ENCODE measurements at regions not wholly inside any gene's neighbourhood (a gene's known extent, or its start where the extent isn't known, plus 50 kb on each side); places are given as distances from the start of the nearest gene placed in this dataset.

GRCh38 chr19:33960566-33960965, 163.9 kb downstream of the KCTD15 start:
- SMC1A ChIA-PET (ENCODE audit: uncharacterized antibody, unreplicated experiment), result no interaction called here
- BruUV-seq (replicated peaks), result no TSS peak

GRCh38 chr19:33962161-33962560, 165.5 kb downstream of the KCTD15 start:
- intact Hi-C loops (cut with micrococcal nuclease; ENCODE audit: unreplicated experiment) (no loop called here), in situ Hi-C loops (cut with MboI) (no loop called here)
- RAD21 ChIA-PET (ENCODE audit: unreplicated experiment), result no interaction called here
- no peak overlapping the region for H3K27ac ChIP-seq (ENCODE audit: control insufficient read depth, insufficient read depth)
- 20% methylated on average over 2 of the region's 2 CpGs for WGBS (ENCODE audit: insufficient coverage, insufficient replicate concordance, low lambda C conversion rate, missing lambda C conversion rate)
- SMC1A ChIA-PET (ENCODE audit: uncharacterized antibody, unreplicated experiment), result no interaction called here
- FAIRE-seq (no peak), DNase-seq (ENCODE audit: low read depth, low spot score) (no peak), ATAC-seq (no peak)
- no TSS peak for BruUV-seq (replicated peaks)
- no peaks in the 10 kb centered on the region for H3K79me2 ChIP-seq (ENCODE audit: control insufficient read depth, insufficient read depth, low read length)
- no peak overlapping the region for H2AFZ ChIP-seq (ENCODE audit: control insufficient read depth, low read depth, low read length)
- no peaks in the 10 kb centered on the region for H4K20me1 ChIP-seq (ENCODE audit: control insufficient read depth, insufficient read depth)
- H3K4me3 ChIP-seq, result no peak overlapping the region
- no peaks in the 10 kb centered on the region for H3K36me3 ChIP-seq (ENCODE audit: control insufficient read depth in 2 of 2, insufficient read depth in 2 of 2, low read length in 1 of 2)
- no peaks in the 10 kb centered on the region for H3K4me1 ChIP-seq (ENCODE audit: control insufficient read depth, insufficient read depth, low read length)
- H3K9ac ChIP-seq (ENCODE audit: control insufficient read depth, insufficient read depth, low read length), result no peak overlapping the region
- H3K27me3 ChIP-seq (replicated peaks in 1 of 2; ENCODE audit: control insufficient read depth in 2 of 2, insufficient read depth in 2 of 2, low read length in 1 of 2), result no peaks in the 10 kb centered on the region
- CTCF ChIA-PET, result no interaction called here
- H3K9me3 ChIP-seq (replicated peaks; ENCODE audit: control insufficient read depth, insufficient read depth, low read length), result no peaks in the 10 kb centered on the region; the same call in 2 of the 3 replicates
- H3K4me2 ChIP-seq (ENCODE audit: control insufficient read depth, insufficient read depth), result no peak overlapping the region
- POLR2A ChIA-PET, result no interaction called here
- TF ChIP-seq ZNF384 (IDR thresholded peaks at IDR 0.05; ENCODE audit: borderline replicate concordance, low read depth, low read length) (no peak), E2F8 (IDR thresholded peaks at IDR 0.05; ENCODE audit: low read depth, partially characterized antibody) (no peak), SKIL (IDR thresholded peaks at IDR 0.05; ENCODE audit: low read depth, poor library complexity, severe bottlenecking) (no peak), EZH2 (IDR thresholded peaks at IDR 0.05; ENCODE audit: borderline replicate concordance, control insufficient read depth, low read depth, low read length) (no peak), CBX5 (IDR thresholded peaks at IDR 0.05; ENCODE audit: low read depth) (no peak), ASH2L (IDR thresholded peaks at IDR 0.05; ENCODE audit: borderline replicate concordance, low read depth) (no peak)

More at GRCh38 chr19:33960566-33960965, 163.9 kb downstream of the KCTD15 start:
- H3K27ac ChIP-seq (ENCODE audit: control insufficient read depth, insufficient read depth), result no peak overlapping the region
- H3K27me3 ChIP-seq (replicated peaks in 1 of 2; ENCODE audit: control insufficient read depth in 2 of 2, insufficient read depth in 2 of 2, low read length in 1 of 2), result no peaks in the 10 kb centered on the region; a peak in 1 of 4 replicates
- no peaks in the 10 kb centered on the region for H4K20me1 ChIP-seq (ENCODE audit: control insufficient read depth, insufficient read depth)
- POLR2A ChIA-PET, result no interaction called here
- in situ Hi-C loops (cut with MboI) (no loop called here), intact Hi-C loops (cut with micrococcal nuclease; ENCODE audit: unreplicated experiment) (no loop called here)
- H3K9ac ChIP-seq (ENCODE audit: control insufficient read depth, insufficient read depth, low read length), result no peak overlapping the region
- H3K4me3 ChIP-seq, result no peak overlapping the region
- no peak overlapping the region for H3K4me2 ChIP-seq (ENCODE audit: control insufficient read depth, insufficient read depth)
- FAIRE-seq (no peak), DNase-seq (ENCODE audit: low read depth, low spot score) (no peak), ATAC-seq (no peak)
- H3K36me3 ChIP-seq (ENCODE audit: control insufficient read depth in 2 of 2, insufficient read depth in 2 of 2, low read length in 1 of 2), result no peaks in the 10 kb centered on the region
- WGBS (ENCODE audit: insufficient coverage, insufficient replicate concordance, low lambda C conversion rate, missing lambda C conversion rate), result 32% methylated on average over 6 of the region's 6 CpGs
- no peak for TF ChIP-seq E4F1 (IDR thresholded peaks at IDR 0.05; ENCODE audit: borderline replicate concordance, partially characterized antibody)
- H3K4me1 ChIP-seq (ENCODE audit: control insufficient read depth, insufficient read depth, low read length), result no peaks in the 10 kb centered on the region
- no peak overlapping the region for H2AFZ ChIP-seq (ENCODE audit: control insufficient read depth, low read depth, low read length)
- RAD21 ChIA-PET (ENCODE audit: unreplicated experiment), result no interaction called here
- no peaks in the 10 kb centered on the region for H3K9me3 ChIP-seq (replicated peaks; ENCODE audit: control insufficient read depth, insufficient read depth, low read length)
- CTCF ChIA-PET, result no interaction called here
- H3K79me2 ChIP-seq (ENCODE audit: control insufficient read depth, insufficient read depth, low read length), result no peaks in the 10 kb centered on the region

Measured in GM12878 (cell line).